Activated T-helper 9 cell treated with anti-CD3 and anti-CD28 coated beads, Interleukin-2, amount 50 U/mL, for 16 hours (primary cell): ENCODE measurements at regions not wholly inside any gene's neighbourhood (a gene's known extent, or its start where the extent isn't known, plus 50 kb on each side); places are given as distances from the start of the nearest gene placed in this dataset.

Experiments used
- DNase-seq: peaks from one replicate; pipeline ENCODE4 v3.0.0-alpha.2; 2020; ENCODE audit warnings: low read depth

DNA sequence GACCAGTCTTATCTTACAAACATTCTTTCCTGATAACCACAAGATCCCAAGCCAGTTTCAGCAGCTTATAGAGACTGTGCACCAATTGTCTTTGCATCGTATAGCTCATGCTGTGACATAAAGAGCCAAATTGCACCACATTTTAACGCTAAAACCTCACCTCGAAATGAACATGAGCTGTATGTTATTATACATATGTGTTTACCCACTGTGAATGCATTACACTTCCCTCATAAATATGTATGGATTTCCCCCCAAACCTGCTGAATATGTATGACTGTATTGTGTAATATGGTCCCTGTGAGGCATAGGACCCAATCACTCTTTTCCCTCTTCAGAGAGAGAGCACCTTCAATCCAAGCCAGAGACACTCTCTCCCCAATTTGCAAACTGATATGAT lies 692.4 kb downstream of the NLGN4X start:
- no peak for DNase-seq

DNA sequence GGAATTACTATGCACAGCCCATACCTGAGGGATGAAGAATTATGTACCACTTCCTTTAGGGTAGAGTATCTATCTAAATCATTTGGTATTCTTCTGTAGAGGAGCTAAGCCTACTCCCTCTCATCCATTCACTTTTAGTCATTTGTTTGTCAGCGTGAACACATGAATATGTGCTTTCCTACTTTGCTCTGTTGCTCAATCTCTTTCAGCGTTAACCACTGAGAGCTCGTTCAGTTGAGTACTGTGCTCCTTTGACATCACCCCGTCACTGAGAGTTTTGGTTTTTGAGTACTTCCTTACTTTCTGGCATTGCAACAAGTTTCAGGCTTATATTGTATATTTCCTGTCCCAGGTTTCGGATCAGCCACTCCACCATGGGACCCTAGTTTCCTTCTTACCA lies 700.6 kb downstream of the NLGN4X start:
- no peak for DNase-seq

DNA sequence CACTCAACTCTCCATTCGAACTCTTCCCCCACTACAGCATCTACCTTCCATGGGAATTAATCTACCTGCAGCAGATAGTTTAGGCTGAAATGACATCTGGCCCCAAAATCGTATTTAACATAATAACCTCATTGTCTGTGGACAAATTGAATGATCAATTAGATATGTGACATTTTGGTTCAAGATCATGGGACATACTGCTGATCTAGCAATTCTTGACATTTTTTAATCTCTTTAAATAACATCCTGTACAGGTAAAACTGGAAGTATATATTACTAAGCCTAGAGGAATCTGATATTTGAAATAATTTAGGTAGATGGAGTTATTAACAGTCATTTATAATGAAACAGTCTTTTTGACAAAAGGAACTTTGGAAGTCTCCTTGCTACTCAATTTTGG lies 702.5 kb downstream of the NLGN4X start:
- DNase-seq, result no peak

DNA sequence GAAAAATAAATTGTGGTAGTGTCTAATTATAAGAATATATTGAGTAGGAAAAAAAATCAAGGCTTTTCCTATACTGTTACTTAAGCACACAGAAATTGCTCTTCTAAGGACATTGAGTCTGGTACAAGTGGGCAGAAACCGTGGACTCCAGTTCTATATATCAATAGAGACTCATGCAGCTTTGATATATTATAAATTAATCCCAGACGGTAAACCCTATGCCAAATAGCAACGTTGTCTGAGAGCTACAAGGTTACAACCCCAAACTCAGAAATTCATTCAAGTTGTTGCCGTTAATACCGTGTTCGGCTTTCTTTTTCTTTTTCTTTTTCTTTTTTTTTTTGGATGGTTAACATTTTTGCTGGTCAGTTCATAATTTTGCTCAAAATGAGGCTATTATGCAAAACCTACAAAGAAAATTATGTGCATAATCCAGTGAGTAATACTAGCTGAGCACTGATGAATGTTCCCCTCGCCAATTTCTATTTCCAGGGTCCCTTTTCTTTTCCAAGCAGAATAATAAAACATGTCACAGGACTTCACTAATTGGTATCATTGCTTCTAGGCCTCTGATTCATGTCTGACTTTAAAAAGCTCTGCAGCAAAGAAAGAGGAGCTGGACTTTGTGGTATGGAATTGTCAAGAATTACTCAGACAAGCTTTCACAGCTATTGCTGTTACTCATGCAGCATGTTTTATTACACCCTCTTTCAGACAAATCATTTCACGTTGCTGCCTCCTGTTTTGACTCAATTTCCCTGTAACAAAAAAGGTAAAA lies 737.7 kb downstream of the NLGN4X start:
- no peak for DNase-seq

DNA sequence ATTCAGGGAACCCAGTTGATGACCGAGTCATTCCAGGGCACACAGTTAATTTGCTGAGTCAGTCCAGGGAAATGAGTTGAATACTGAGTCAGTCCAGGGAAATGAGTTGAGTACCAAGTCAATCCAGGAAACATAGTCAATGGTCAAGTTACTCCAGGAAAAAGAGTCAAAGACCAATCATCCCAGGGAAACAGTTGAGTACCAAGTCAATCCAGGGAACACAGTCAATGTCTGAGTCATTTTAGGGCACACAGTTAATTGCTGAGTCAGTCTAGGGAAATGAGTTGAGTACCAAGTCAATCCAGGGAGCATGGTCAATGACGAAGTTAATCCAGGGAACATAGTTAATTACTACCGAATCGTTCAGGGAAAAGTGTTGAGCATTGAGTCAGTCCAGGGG lies 754.4 kb downstream of the NLGN4X start:
- DNase-seq, result no peak

DNA sequence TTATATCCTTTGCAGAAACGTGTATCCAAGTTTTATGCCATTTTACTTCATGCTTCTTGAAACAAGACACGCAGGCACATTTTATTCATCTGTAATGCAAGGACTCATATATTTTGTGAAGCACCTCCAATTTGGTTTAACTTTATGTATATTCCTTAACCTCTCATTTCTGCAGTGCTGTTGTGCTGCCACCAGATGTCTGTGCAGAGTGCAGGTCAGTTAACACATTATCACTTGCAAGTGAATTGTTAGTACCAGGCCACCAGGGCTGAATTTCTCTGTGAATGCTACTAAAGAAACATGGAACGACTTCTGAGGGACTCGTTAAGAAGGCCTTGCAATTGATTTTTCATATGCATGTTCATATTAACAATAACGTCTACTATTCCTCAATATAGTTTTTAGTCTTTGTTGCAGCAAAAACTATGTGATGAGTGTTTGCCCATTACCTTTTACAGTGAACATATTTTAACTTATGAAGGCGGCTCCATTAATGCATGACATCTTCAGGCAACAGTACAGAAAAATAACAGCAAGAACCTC lies 770.3 kb downstream of the NLGN4X start:
- no peak for DNase-seq

DNA sequence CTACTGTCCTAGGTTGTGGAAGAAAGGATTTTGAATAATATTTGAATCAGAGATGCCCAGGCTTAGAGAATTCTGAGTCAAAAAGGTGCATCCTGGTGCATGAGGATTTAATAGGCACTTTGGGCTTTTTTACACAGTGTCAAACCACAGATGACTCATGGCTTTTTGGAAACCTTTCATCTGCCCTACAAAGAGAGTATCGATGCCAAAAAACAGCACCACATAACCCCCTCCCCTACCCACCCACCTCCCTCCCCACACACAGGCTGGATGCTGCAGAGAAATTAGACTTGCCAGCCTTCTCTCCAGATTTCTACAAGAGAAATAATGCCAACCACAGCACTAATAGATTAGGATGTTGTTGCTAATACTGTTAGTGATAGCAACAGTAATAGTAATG lies 779.3 kb downstream of the NLGN4X start:
- DNase-seq, result no peak

DNA sequence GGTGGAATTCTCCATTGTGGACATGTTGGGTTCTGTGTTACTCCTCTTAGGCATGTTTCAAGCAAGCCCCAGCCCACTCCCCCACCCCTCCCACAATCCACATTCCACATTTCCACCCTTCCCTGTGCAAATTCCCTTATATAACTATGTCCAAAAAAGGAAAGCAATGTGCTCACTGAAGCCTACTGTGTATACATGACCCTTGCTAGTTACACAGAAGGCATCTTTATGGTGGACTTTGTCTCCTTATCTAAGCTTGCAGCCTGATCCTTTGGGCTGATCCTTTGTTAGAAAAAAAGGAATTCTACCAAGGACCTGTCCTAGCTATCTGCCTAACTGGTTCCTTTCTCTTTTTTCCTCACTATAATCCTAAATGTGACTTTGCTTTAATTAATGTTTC lies 796.8 kb downstream of the NLGN4X start:
- DNase-seq, result no peak

DNA sequence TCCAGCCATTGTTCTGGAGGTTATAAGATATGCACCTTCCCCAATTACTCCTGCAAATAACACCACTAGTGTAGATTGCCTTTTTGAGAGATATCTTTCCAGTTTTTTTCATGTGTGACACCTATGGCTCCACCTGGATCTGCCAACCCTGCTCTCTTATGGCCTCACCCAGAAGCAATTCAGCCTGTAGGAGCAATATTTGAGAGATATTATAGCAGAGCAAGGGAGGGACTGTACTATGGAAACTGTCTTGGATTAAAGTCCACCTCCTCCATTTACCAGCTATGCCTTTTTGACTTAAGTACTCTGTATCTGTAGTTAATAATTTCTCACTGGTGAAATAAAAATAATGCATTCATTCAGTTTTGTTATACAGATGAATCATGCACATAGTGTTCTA lies 803.5 kb downstream of the NLGN4X start:
- DNase-seq, result no peak

DNA sequence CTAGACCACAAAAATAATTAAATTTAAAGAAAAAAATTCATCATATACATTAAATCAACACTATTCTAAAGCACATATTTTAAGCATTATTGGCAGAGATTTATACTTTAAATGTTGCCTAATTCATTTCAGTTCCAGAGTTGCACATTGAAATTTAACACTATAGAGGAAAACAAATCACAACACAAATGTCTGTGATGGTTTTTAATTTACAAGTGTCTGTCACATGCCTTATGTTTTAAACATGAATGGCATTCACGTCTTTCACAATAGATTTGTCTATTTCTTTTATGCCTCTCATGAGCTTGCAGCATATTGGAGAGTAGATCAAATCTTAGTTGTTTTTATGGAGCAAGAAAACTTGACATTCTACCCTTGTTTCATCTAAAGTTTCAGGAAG lies 811.3 kb downstream of the NLGN4X start:
- DNase-seq, result no peak

DNA sequence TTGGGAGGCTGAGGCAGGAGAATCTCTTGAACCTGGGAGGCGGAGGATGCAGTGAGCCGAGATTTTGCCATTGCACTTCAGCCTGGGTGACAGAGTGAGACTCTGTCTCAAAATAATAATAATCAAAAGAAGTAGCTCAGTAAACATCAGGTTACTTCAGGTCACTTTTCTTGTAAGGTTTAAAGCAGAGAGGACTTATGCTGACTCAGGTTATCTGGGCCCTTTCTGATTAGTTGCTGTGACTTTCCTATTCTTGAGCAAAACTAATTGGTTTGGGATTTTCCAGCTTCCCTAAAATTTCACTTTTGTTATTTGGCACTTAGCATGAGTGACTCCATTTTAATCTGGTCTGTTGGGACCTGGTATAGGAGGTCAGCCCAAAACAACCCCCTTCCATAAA lies 812.9 kb downstream of the NLGN4X start:
- DNase-seq, result no peak

DNA sequence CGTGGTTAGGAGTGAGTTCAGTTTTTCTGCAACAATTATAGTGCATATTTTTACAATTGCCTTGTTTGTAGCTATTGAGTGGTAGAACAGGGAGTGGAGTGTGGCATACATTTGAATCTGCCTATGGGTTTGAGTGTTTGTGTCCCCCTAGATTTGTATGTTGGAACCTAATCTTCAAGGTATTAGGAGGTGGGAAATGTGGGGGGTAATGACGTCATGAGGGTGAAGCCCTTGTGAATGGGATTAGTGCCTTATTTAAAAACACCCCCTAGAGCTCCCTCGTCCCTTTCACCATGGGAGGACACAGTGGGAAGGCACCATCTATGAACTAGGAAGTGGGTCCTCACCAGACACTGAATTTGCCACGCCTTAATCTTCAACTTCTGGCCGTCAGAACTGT lies 819.6 kb downstream of the NLGN4X start:
- DNase-seq, result no peak

DNA sequence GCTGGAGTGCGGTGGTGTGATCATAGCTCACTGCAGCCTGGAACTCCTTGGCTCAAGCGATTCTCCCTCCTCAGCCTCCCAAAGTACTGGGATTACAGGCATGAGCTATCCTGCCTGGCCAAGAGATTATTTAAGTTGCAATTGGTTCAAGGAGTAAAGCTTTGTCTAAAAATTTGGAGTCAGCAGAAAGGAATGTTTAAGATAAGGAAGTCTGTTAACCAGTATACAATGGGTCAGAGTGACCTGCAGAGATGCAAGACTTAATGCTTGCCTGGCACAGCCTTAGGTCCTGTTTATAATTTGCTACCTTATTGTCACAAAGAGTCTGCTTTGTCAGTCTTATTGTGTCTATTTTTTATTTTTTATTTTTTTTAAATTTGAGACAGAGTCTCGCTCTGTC lies 826.2 kb downstream of the NLGN4X start:
- no peak for DNase-seq

DNA sequence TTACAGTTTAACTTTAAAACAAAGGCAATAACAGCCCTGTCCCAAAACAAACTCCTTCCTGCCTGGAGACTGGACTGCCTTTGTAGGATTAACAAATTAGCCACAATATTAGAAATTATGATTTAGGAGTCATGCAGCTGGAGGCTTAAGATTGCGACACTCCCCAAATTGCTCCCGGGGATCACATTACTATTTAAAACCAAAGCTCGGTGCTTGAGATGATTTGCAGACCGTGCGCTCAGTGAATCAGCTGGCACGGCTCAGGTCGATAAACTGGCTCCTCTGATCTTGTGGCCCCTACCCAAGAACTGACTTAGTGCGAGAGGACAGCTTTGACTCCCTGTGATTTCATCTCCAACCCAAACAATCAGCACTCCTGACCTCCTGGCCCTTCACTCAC lies 829.3 kb downstream of the NLGN4X start:
- no peak for DNase-seq

DNA sequence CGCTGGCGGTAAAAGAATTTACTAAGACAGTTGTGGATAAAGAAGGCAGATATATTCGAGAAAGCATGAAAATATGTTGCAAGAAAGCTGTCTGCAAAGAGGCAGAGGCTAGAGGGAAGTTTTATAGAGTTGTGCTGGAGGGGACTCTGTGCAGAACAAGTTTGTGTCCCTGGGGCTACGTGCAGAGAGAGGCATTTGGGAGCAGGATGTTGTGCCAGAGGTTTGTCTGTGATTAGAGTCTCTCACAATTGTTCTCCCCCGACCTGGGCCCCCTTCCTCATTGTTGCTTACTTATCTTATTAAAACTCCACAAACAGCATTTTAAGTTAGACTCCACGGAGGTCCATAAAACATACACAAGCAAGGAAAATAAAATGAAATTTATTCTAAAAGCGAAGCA lies 831.3 kb downstream of the NLGN4X start:
- no peak for DNase-seq

DNA sequence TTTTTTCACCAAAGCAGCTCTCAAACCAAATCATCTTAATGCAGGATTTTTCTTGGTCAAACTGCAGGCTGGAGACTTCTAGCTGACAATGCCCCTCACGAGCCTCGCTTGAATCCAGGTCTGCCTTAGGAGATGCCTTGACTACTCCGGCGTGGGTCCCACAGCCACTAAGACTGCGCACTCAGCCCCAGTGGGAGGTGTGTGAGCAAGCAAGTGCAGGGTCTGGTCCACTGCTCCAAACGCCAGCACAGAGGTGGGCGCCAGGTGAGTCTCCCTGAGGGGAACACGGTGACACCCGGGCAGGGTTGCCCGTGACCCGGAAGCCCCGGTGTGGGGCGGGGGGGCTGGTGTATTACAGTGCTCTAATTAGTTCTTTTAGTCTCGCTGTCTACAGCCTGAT lies 838.3 kb downstream of the NLGN4X start:
- DNase-seq, result no peak

DNA sequence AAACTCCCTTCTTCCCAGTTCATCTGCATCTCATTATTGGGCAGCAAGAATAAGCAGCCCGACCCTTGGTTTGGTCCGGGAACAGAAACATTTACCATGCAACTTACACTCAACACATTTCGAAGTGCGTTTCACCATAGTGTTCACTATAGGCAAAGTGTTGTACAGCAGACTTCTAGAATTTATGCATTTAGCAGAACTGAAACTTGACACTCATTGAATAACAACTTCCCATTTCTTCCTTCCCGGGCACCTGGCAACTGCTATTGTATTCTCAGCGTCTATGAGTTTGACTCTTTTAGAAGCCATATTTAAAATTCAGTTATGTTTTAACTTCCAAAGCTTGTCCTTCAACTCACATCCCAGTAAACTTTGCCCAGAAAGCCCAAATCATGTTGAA lies 840.6 kb downstream of the NLGN4X start:
- DNase-seq, result no peak

DNA sequence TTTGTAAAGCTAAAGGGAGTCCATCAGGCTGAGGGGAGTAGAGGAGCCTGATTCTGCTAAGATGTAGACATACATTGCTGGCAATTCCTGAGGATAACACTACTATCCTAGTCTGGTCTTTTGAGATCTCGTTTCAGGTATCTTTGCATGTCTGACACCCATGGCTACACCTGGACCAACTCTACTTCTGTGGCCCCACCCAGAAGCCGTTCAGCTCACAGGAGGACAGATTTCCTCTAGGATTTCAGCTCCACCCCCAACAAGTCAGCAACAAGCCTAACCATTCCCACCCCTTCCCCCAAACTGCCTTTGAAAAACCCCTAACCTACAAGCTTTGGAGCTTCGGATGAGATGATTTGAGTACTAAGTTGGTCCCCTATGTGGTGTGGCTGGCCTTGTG lies 848.2 kb downstream of the NLGN4X start:
- DNase-seq, result no peak

DNA sequence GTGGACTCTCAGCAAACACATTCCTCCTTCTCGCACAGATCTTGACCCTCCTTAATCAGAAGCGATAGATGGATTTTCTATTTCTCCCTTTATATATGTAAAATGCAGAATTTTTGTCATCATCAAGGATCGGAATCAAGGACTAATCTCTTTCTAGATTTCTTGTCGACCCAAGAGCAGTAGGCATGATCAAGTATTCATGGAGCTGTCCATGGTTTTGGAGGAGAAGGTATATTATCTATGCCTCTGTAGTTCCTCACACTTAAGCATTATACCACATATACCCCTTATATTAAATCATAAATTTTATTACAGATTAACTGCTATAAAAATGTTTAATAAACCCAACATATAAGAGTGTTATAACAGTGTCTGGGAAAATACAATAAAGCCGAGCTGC lies 886.8 kb downstream of the NLGN4X start:
- no peak for DNase-seq

DNA sequence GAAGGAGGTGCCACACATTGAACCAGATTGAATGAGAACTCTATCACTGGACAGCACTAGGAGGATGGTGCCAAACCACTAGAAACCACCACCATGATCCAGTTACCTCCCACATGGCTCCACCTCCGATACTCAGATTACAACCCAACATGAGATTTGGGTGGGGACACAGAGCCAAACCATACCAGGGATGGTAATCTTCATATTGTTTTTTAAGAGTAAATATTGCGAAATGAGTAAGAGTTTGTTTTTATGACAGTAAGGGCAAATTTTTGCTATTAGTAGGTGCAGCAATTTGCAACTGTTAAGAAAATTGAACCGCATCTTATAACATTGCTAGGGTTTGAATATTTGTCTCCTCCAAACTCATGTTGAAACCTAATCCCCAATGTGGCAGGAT lies 891.5 kb downstream of the NLGN4X start:
- DNase-seq, result no peak

DNA sequence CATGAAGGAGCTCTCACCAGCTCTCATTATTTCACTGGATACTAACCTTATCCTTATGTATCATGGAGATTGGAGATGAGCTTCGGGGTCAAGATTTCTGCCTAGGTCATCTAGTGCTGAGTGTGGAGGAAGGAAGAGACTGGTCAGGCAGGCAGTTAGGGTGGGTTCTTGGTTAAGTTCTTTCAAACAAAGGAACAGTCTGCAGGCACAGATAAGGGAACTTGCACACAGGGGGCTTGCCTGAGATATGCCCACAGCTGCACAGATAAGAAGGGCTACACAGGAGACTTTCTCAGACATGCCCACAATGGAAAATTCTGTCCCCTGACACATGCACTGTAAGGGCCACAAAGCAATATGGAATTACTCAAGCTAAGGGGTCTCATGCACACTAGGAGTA lies 904.1 kb downstream of the NLGN4X start:
- no peak for DNase-seq

DNA sequence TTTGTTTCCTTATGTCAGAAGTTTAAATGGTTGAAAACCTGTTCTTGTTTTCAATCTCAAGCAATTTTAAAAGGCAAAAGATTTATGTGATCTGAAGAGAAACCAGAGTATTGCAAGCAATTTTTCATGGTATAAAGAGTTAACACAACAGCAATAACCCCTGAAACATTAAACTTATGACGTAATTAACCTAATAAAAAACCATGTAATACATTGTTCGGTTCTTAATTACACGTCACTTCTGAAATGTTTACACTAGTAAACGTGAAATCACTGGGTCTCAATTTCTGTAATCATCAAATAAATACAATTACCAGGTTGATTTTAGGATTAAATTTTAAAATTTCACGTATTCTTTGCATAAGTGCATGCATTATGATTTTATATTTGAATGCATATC lies 914.5 kb downstream of the NLGN4X start:
- DNase-seq, result no peak

DNA sequence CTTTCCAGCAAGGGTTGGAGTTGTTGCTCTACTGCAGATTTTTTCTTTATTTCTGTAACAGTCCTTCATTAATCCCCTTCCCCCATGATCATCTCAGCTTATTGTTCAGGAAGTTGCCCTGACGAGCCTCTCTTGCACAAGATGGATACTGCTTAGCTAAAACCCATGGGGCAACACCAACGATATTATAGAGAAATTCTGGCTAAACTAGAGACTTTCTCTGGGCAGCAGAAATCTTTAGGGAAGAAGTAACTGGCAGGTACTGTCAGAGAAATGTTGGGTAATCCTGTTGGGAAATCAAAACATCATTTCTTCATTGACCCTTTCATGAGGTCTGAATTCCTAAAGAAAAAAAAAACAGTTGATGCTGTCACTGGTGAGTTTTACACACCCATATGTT lies 921.3 kb downstream of the NLGN4X start:
- DNase-seq, result no peak

DNA sequence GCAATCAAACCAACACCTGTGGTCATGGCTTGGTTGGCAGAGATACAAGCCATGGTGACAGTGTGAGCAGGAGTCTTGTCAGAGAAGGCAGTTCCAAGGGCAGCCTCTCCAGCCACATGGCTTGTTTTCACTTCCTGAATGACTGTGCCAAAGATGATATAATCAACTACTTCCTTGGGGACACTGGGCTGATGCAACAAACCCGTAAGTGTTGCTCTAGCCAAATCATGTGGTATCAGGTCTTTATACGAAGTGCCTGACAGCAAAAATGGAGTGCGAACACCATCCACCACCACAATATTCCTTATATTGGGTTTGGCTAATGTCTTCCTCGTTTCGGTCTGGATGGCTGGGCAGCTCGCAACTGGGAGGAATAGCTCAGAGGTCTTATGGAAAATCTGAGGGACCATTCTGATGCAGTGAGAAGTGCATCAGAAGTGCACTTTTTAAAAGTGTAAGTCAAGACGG lies 922.0 kb downstream of the NLGN4X start:
- no peak for DNase-seq
